ENCODE measurements at regions not wholly inside any gene's neighbourhood (a gene's known extent, or its start where the extent isn't known, plus 50 kb on each side); places are given as distances from the start of the nearest gene placed in this dataset.
"Not testable (repeated sequence)": the region's sequence is repeated elsewhere in the genome, so short reads cannot be mapped to it uniquely, and the experiment has no call there.

DNA sequence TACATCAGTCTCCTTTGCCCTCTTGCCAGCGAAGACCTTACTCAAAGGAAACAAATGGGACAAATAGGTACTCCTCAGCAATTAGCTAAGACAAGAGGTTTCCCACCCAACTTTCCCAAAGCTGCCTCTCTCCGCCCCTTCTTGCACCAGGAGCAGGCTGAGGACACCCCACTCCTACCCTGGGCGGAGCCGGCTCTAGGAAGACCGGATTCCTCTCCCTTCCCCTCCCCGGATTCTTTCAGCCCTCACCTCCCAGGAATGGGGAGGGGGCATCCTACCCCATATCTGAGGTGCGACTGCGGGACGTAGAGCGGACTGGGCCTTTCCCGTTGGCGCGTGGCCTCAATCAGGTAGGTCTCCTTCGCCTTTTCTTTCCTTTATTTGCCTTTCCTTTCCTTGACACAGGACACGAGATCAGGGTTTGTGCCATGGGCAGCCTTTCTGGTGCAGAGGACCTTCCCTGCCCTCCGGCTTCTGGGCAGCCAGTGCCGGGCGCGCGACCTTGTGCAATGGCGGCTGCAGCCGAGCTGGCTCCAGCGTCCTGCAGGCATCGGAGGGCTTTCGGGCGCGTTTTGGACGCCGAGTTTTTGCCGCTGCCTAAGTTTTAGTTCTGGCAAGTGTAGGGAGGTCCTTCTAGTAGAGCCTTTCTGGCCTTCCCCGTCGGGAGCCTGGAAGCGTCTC, 279.9 kb downstream of the PLS3 start:
- TF ChIP-seq, protein P1, sequence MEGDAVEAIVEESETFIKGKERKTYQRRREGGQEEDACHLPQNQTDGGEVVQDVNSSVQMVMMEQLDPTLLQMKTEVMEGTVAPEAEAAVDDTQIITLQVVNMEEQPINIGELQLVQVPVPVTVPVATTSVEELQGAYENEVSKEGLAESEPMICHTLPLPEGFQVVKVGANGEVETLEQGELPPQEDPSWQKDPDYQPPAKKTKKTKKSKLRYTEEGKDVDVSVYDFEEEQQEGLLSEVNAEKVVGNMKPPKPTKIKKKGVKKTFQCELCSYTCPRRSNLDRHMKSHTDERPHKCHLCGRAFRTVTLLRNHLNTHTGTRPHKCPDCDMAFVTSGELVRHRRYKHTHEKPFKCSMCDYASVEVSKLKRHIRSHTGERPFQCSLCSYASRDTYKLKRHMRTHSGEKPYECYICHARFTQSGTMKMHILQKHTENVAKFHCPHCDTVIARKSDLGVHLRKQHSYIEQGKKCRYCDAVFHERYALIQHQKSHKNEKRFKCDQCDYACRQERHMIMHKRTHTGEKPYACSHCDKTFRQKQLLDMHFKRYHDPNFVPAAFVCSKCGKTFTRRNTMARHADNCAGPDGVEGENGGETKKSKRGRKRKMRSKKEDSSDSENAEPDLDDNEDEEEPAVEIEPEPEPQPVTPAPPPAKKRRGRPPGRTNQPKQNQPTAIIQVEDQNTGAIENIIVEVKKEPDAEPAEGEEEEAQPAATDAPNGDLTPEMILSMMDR (IDR thresholded peaks at IDR 0.05 in 8 of 11, conservative IDR thresholded peaks at IDR 0.05 in 3 of 11), result not testable (repeated sequence)
- TF ChIP-seq POLR2A (IDR thresholded peaks at IDR 0.05), result not testable (repeated sequence)
